Fibroblast of mammary gland (primary cell): ENCODE measurements at regions not wholly inside any gene's neighbourhood (a gene's known extent, or its start where the extent isn't known, plus 50 kb on each side); places are given as distances from the start of the nearest gene placed in this dataset.

Experiments
- DNase-seq: peaks from one replicate; pipeline ENCODE4 v3.0.0-alpha.2; 2010; ENCODE audit warnings: low read depth
- H3K4me3 ChIP-seq: 2 replicates; pipeline ENCODE4 v1.5.1; 2011; ENCODE audit warnings: low read depth, mild to moderate bottlenecking, low read length, moderate library complexity; ENCODE audit not compliant: control insufficient read depth
- TF ChIP-seq, protein P1 (sequence below): conservative IDR thresholded peaks from 2 replicates; pipeline ENCODE4 v1.5.1; 2011; ENCODE audit warnings: low read depth, low read length, inconsistent platforms; ENCODE audit not compliant: control insufficient read depth, insufficient read depth

DNA sequence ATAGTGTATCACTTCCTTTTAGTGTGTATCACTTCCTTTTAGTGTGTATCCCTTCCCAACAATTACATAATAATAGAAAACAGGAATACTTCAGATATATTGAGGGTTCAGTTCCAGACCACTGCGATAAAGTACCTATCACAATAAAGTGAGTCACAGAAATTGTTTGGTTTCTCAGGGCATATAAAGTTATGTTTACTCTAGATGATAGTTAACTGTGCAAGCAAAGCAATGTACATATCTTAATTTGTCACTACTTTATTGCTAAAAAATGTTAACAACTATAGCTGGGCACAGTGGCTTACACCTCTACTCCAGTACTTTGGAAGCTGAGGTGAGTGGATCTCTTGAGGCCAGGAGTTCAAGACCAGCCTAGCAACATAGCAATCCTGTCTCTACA, 938.4 kb downstream of the CCSER2 start:
- DNase-seq, result no peak
- TF ChIP-seq, protein P1, sequence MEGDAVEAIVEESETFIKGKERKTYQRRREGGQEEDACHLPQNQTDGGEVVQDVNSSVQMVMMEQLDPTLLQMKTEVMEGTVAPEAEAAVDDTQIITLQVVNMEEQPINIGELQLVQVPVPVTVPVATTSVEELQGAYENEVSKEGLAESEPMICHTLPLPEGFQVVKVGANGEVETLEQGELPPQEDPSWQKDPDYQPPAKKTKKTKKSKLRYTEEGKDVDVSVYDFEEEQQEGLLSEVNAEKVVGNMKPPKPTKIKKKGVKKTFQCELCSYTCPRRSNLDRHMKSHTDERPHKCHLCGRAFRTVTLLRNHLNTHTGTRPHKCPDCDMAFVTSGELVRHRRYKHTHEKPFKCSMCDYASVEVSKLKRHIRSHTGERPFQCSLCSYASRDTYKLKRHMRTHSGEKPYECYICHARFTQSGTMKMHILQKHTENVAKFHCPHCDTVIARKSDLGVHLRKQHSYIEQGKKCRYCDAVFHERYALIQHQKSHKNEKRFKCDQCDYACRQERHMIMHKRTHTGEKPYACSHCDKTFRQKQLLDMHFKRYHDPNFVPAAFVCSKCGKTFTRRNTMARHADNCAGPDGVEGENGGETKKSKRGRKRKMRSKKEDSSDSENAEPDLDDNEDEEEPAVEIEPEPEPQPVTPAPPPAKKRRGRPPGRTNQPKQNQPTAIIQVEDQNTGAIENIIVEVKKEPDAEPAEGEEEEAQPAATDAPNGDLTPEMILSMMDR, result no peak
- H3K4me3 ChIP-seq, result no peak overlapping the region

DNA sequence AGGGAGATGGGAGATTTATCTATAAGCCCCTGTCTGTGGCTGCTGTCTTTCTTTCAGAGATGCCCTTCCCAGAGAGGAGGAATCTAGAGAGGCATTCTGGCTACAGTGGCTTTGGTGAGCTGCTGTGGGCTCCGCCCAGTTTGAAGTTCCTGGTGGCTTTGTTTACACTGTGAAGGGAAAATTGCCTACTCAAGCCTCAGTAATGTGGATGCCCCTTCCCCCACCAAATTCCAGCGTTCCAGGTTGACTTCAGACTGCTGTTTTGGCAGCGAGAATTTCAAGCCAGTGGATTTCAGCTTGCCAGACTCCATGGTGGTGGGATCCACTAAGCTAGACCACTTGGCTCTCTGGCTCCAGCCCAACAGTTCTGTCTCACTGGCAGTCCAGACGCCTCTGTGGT, 951.6 kb downstream of the CCSER2 start:
- no peak overlapping the region for H3K4me3 ChIP-seq
- TF ChIP-seq, protein P1, result no peak
- no peak for DNase-seq

DNA sequence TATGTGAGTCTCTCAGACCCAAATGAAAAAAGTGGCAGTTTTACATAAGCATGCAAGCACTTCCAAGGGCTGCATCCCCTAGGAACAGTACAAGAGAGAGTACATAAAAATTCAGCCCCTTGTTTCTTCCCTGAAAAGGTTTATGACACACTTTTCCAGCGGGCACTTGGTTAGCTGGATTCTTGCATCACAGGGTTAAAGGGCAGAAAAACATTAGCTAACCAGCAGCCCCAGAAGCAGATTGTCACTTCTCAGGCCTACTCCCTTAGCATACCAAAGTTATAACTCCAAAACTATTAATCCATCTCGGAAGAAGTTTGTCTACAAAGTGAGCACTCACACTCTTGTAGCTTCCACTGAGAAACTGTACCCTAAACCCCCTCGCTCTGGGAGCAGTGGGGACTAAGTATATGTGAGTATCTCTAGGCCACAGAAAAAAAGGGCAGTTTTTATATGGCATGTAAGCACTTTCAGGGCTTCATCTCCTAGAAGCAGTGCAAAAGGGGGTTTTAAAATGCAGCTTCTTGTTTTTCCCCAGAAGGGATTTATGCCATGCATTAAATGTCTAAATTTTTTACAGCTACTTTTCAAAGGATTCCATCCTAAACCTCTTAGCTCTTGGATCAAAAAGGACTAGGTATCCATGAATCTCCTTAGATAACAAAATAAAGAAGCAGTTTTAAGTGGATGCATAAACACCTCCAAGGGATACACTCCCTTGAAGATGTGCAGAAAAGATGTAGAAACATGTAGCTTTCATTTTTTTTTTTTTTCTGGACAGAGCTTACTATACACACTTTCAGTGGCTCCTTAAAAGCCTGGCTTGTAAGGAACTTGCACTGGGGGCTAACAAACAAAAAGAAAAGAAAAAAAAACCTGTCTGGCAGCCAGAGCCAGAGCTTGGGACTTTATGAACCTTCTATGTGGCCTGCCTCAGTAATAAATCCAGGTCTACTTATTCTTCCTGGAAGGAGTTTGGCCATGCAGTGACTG, 956.7 kb downstream of the CCSER2 start:
- no peak overlapping the region for H3K4me3 ChIP-seq
- TF ChIP-seq, protein P1, result no peak
- no peak for DNase-seq

DNA sequence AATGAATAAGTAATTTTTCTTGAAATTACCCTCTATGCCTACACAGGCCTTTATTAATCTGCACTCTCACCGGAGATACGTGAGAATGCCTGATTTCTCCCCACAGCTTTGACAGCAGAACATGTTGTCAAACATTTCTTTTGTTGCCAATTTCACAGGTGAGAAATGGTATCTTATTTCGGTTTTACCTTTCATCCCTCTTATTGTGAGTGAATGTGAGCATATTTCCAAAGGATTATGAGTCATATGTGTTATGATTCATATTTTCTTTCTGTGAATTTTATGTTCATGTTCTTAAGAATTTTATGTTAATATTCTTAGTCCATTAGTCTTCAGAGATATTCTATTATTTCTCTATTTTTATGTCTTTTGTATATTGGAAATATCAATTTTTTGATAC, 965.1 kb downstream of the CCSER2 start:
- TF ChIP-seq, protein P1, result no peak
- DNase-seq, result no peak
- H3K4me3 ChIP-seq, result no peak overlapping the region

DNA sequence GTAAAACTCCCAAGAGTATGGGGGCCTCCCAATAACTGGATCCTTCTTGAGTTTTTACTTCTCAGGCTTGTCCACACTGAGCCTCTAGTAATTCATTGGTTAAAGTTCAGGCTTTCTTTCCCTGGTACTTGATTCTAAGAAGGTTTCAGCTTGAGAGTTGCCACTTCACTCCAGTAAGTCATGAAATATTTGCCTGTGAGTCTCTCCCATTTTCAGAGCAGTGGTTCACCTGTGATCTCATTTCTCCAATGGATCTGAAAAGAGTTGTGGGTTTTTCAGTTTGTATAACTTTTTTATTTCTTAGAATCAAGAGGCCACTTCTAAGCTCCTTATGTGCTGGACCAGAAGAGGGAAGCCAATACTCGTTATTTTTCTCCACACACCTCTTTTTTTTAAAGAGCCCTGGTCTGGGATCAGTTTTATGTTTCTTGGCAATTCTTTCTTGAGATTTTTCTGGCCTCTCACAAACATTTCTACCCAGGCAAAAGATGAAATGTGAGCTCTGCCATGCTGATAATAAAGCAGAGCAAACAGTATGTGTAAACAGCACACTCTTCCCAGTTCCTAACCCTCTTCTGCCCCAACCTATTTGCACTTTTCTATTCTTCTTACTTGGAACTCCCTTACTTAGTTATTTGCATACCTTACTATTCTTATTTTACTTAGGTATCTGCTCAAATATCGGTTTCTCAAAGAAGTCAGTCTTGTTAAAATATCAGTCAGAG, 983.4 kb downstream of the CCSER2 start:
- DNase-seq, result no peak
- no peak overlapping the region for H3K4me3 ChIP-seq
- TF ChIP-seq, protein P1, result no peak

DNA sequence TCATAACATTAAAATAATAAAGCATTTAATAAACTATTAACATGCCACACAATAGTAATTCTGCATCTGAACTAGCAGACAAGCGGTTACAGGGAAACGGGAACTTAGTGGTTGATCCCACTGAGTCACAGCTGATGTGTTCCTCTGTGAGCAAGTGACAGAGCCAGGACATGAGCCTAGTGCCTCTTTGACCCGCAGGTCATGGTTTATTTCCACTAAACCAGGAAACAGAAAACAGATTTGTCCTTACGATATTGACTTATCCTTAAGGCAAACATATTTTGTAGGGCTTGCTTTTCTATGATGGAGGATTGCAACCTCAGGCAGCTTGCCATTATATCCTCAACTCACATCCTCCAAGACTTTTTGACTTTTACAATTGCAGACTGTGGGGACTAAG, 987.3 kb downstream of the CCSER2 start:
- H3K4me3 ChIP-seq, result no peak overlapping the region
- TF ChIP-seq, protein P1, result no peak
- no peak for DNase-seq
